ENCODE measurements at regions not wholly inside any gene's neighbourhood (a gene's known extent, or its start where the extent isn't known, plus 50 kb on each side); places are given as distances from the start of the nearest gene placed in this dataset.

GRCh38 chr12:124402248-124403066 is 107.6 kb downstream of the RFLNA start:
- TF ChIP-seq CTCF (IDR thresholded peaks at IDR 0.05; ENCODE audit: control extremely low read depth, extremely low read depth): no peak
- H3K9ac ChIP-seq (ENCODE audit: insufficient read depth in 1 of 2, low read length in 2 of 2): no peak overlapping the region
- WGBS, 2 donors: 85 to 88% methylated on average over 23 of the region's 23 CpGs
- no peaks in the 10 kb centered on the region for H3K27me3 ChIP-seq (ENCODE audit: control insufficient read depth in 3 of 3, insufficient read depth in 3 of 3, low read length in 2 of 3)
- ATAC-seq (ENCODE audit: insufficient read depth, low FRiP score) (no peak), DNase-seq (no peak)
- H3K9me3 ChIP-seq (ENCODE audit: control insufficient read depth in 4 of 4, insufficient read depth in 3 of 4, low read length in 3 of 4): no peaks in the 10 kb centered on the region
- peaks cover 0 to 49% (median 17%) of the 10 kb centered on the region in 4 donors for H3K36me3 ChIP-seq (ENCODE audit: control insufficient read depth in 4 of 4, insufficient read depth in 4 of 4, low read length in 4 of 4)
- no peak overlapping the region for H3K4me3 ChIP-seq
- no peak overlapping the region for H3K27ac ChIP-seq (ENCODE audit: low read depth in 1 of 2, low read length in 1 of 2)
- H3K4me1 ChIP-seq (ENCODE audit: control insufficient read depth in 5 of 5, insufficient read depth in 5 of 5, low read length in 5 of 5): peaks cover 0 to 20% (median 5%) of the 10 kb centered on the region in 5 donors

DNA sequence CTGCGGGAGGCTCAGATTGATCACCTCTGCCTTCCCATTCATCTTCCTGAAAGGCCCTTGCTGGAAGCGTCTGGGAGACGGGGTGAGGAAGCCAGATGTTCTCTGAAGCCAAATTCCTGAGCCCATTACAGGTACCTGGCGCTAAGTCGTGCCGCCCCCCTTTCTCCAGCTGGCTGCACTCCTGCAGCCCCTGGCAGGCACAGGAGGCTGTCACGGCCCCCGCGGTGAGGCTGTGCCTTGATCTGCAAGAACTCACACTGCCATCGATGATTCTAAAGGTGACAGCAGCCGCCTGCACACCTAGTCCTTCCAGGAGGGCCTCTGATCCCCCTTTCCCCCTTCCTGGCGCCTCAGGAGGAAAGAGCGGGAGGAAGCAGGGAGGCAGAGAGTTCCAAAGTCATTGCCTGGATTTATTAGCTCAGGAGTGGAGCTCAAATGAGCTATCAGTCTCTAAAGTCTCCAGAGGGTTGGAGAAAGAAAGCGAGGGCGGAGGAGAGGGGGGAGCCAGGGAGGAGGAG is 106.9 kb downstream of the RFLNA start:
- no peaks in the 10 kb centered on the region for H3K9me3 ChIP-seq (ENCODE audit: control insufficient read depth in 4 of 4, insufficient read depth in 3 of 4, low read length in 3 of 4)
- 87 to 88% methylated on average over 15 of the region's 15 CpGs for WGBS, 2 donors
- no peak overlapping the region for H3K9ac ChIP-seq (ENCODE audit: insufficient read depth in 1 of 2, low read length in 2 of 2)
- ATAC-seq (ENCODE audit: insufficient read depth, low FRiP score) (no peak), DNase-seq (no peak)
- no peak for TF ChIP-seq CTCF (IDR thresholded peaks at IDR 0.05; ENCODE audit: control extremely low read depth, extremely low read depth)
- peaks cover 0 to 20% (median 5%) of the 10 kb centered on the region in 5 donors for H3K4me1 ChIP-seq (ENCODE audit: control insufficient read depth in 5 of 5, insufficient read depth in 5 of 5, low read length in 5 of 5)
- peaks cover 0 to 50% (median 17%) of the 10 kb centered on the region in 4 donors for H3K36me3 ChIP-seq (ENCODE audit: control insufficient read depth in 4 of 4, insufficient read depth in 4 of 4, low read length in 4 of 4)
- no peak overlapping the region for H3K27ac ChIP-seq (ENCODE audit: low read depth in 1 of 2, low read length in 1 of 2)
- H3K4me3 ChIP-seq: no peak overlapping the region
- no peaks in the 10 kb centered on the region for H3K27me3 ChIP-seq (ENCODE audit: control insufficient read depth in 3 of 3, insufficient read depth in 3 of 3, low read length in 2 of 3)

GRCh38 chr12:124400124-124400523 is 105.2 kb downstream of the RFLNA start:
- TF ChIP-seq CTCF (IDR thresholded peaks at IDR 0.05; ENCODE audit: control extremely low read depth, extremely low read depth): no peak
- Histone ChIP-seq H3K9me3 (ENCODE audit: control insufficient read depth in 4 of 4, insufficient read depth in 3 of 4, low read length in 3 of 4) (no peaks in the 10 kb centered on the region), H3K36me3 (ENCODE audit: control insufficient read depth in 4 of 4, insufficient read depth in 4 of 4, low read length in 4 of 4) (peaks cover 0 to 58% (median 18%) of the 10 kb centered on the region in 4 donors), H3K9ac (ENCODE audit: insufficient read depth in 1 of 2, low read length in 2 of 2) (no peak overlapping the region), H3K4me3 (no peak overlapping the region), H3K4me1 (ENCODE audit: control insufficient read depth in 5 of 5, insufficient read depth in 5 of 5, low read length in 5 of 5) (peaks cover 0 to 20% (median 5%) of the 10 kb centered on the region in 5 donors), H3K27me3 (ENCODE audit: control insufficient read depth in 3 of 3, insufficient read depth in 3 of 3, low read length in 2 of 3) (no peaks in the 10 kb centered on the region), H3K27ac (ENCODE audit: low read depth in 1 of 2, low read length in 1 of 2) (no peak overlapping the region)
- DNase-seq (no peak), ATAC-seq (ENCODE audit: insufficient read depth, low FRiP score) (no peak)
- WGBS, 2 donors: 94 to 97% methylated on average over 10 of the region's 10 CpGs
